HFF-Myc (cell line): ENCODE measurements at regions not wholly inside any gene's neighbourhood (a gene's known extent, or its start where the extent isn't known, plus 50 kb on each side); places are given as distances from the start of the nearest gene placed in this dataset.

Experiments
- DNase-seq: peaks from one replicate; pipeline ENCODE4 v3.0.0-alpha.2; 2011; ENCODE audit warnings: low read depth; ENCODE audit errors: extremely low read depth
- H3K4me3 ChIP-seq: replicated peaks from 2 replicates; pipeline ENCODE4 v1.5.1; 2011; ENCODE audit warnings: low read depth, mild to moderate bottlenecking, control low read depth, low read length
- TF ChIP-seq, protein P1 (sequence below): IDR thresholded peaks from 2 replicates; pipeline ENCODE4 v1.5.1; 2012; ENCODE audit warnings: mild to moderate bottlenecking, low read depth, low read length, control low read depth; ENCODE audit errors: missing control alignments

- H3K4me3 ChIP-seq, result no peak overlapping the region
- TF ChIP-seq, protein P1, sequence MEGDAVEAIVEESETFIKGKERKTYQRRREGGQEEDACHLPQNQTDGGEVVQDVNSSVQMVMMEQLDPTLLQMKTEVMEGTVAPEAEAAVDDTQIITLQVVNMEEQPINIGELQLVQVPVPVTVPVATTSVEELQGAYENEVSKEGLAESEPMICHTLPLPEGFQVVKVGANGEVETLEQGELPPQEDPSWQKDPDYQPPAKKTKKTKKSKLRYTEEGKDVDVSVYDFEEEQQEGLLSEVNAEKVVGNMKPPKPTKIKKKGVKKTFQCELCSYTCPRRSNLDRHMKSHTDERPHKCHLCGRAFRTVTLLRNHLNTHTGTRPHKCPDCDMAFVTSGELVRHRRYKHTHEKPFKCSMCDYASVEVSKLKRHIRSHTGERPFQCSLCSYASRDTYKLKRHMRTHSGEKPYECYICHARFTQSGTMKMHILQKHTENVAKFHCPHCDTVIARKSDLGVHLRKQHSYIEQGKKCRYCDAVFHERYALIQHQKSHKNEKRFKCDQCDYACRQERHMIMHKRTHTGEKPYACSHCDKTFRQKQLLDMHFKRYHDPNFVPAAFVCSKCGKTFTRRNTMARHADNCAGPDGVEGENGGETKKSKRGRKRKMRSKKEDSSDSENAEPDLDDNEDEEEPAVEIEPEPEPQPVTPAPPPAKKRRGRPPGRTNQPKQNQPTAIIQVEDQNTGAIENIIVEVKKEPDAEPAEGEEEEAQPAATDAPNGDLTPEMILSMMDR, result no peak
- DNase-seq, result no peak
Measured at GRCh38 chr5:98602534-98603112, 170.8 kb upstream of the RGMB start.

DNA sequence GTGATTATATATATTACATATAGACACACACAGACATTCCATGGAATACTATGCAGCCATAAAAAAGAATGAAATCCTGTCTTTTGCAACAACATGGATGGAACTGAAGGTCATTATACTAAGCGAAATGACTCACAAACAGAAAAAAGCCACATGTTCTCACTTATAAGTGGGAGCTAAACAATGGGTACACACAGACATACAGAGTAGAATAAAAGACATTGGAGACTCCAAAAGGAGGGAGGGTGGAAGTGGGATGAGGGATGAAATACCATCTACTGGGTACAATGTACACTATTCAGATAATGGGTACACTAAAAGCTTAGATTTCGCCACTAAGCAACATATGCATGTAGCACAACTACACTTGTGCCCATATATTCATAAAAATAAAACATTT lies 170.0 kb upstream of the RGMB start:
- no peak for DNase-seq
- H3K4me3 ChIP-seq, result no peak overlapping the region
- TF ChIP-seq, protein P1, result no peak

DNA sequence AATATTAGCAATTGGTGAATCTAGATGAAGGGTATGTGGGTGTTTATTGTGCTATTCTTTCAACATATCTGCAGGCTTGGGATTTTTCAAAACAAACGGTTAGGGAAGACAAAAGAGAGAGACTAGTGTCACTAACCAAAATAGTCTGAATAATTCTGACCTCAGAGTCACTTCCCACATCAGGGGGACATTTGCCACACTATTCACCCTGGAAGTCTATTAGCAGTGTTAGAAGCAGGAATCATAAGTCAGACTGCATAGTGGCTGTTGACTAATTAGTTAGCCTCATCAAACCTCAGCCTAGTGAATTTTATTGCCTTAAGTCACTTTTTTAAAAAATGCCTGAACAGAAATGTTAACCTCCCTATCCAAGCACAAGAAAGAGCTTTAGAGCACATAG lies 169.2 kb upstream of the RGMB start:
- H3K4me3 ChIP-seq, result no peak overlapping the region
- DNase-seq, result no peak
- TF ChIP-seq, protein P1, result no peak

DNA sequence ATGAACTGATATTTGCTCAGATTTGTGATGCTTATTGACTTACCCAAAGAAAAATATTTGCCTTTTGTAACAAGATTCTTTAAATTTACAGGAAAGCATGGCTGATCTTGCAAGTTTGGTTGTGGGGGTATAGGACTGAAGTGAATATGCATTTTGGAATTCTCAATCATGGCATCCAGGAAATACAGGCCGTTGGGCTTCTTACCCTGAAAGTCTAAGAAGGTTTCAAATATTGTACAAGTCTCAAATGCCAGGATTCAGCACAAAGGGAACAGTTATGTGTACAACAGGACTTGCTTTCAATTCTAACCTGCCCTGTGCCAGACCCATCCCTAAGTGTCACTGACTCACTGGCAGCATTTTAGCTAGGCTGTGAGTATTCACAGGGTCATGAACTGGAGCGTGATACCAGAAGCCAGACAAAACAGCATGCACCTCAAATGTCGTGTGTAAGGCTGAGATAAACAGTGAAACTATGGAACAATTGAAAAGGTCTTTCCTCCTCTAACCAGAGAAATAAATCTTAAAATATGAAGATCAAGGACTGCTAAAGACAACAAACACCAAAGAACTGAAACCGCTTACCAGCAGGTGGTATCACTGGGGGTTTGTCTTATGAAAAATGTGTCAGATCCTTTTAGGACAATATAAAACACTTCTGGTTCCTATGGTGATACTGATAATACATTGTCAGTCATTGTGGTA lies 168.6 kb upstream of the RGMB start:
- H3K4me3 ChIP-seq, result no peak overlapping the region
- no peak for DNase-seq
- TF ChIP-seq, protein P1, result no peak

DNA sequence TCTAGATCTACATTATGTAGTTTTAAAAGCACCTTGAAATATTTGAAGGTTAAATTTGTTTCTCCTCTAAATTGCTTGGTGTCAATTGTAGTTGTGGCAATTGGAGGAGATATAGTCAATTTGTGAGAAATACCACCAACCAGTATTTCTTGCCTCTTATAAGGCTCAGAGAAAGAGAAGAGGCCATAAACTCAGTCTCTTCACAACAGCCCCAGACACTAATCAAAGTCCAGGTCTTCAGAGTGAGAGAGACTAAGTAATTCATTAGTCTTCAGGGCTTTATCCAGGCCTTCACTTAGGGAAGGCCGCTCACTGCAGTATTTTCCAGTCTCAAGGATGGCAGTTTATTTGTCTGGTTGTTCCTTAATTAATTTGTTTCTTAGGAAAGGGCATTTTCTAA lies 168.0 kb upstream of the RGMB start:
- H3K4me3 ChIP-seq, result no peak overlapping the region
- no peak for DNase-seq
- TF ChIP-seq, protein P1, result no peak

DNA sequence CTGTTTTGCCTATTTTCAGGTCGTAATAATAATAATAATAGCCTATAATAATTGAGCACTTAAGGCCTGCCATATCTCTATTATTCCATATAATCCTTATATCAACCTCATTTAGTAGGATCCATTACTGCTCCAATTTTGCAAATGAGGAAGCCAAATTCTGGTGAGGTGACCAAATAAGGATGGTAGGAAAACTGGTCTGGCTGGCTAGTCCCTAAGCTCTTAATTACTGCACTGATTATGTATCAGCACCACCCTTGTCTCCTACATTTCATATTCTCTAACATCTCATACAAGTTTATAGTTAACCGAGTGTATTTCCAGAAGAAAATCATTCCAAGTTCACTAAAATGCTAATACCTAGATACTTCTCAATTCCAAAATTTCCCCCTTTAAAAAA lies 166.5 kb upstream of the RGMB start:
- TF ChIP-seq, protein P1, result no peak
- no peak overlapping the region for H3K4me3 ChIP-seq
- DNase-seq, result no peak
